Rectal smooth muscle tissue (tissue), 1 donor: ENCODE measurements at regions not wholly inside any gene's neighbourhood (a gene's known extent, or its start where the extent isn't known, plus 50 kb on each side); places are given as distances from the start of the nearest gene placed in this dataset.
A peak's percentile ranks its signal among the peaks of the same experiment; 100 is the strongest.
"Not testable (repeated sequence)": the region's sequence is repeated elsewhere in the genome, so short reads cannot be mapped to it uniquely, and the experiment has no call there.

Source experiments
- H3K27ac ChIP-seq: one replicate; pipeline ENCODE4 v1.7.0; 2013; ENCODE audit warnings: low read depth, low read length, inconsistent platforms
- H3K27me3 ChIP-seq: one replicate; pipeline ENCODE4 v1.7.0; 2013; ENCODE audit warnings: low read length; ENCODE audit not compliant: control insufficient read depth, insufficient read depth
- H3K36me3 ChIP-seq: one replicate; pipeline ENCODE4 v1.7.0; 2013; ENCODE audit warnings: low read length; ENCODE audit not compliant: control insufficient read depth, insufficient read depth
- H3K4me1 ChIP-seq: one replicate; pipeline ENCODE4 v1.7.0; 2013; ENCODE audit warnings: low read length; ENCODE audit not compliant: control insufficient read depth, insufficient read depth
- H3K4me3 ChIP-seq: one replicate; pipeline ENCODE4 v1.7.0; 2013; ENCODE audit warnings: low read length
- H3K9ac ChIP-seq: one replicate; pipeline ENCODE4 v1.7.0; 2013; ENCODE audit warnings: low read length

- H3K4me1 ChIP-seq, H3K27me3 ChIP-seq, H3K4me3 ChIP-seq, H3K27ac ChIP-seq, H3K9ac ChIP-seq, H3K36me3 ChIP-seq: not testable (repeated sequence)
These were observed 165.6 kb upstream of the TMEM45B start for GRCh38 chr11:129650044-129650443.

- H3K36me3 ChIP-seq: no peaks in the 10 kb centered on the region
- H3K27ac ChIP-seq: no peak overlapping the region
- H3K4me1 ChIP-seq: no peaks in the 10 kb centered on the region
- H3K27me3 ChIP-seq: no peaks in the 10 kb centered on the region
- no peak overlapping the region for H3K4me3 ChIP-seq
- H3K9ac ChIP-seq: no peak overlapping the region
These were observed 162.8 kb upstream of the TMEM45B start for GRCh38 chr11:129652835-129653234.

- Histone ChIP-seq H3K4me1 (no peaks in the 10 kb centered on the region), H3K36me3 (no peaks in the 10 kb centered on the region), H3K27ac (no peak overlapping the region), H3K9ac (no peak overlapping the region), H3K4me3 (no peak overlapping the region), H3K27me3 (no peaks in the 10 kb centered on the region)
These were observed 160.3 kb upstream of the TMEM45B start for GRCh38 chr11:129655247-129655832.

- Histone ChIP-seq H3K36me3 (no peaks in the 10 kb centered on the region), H3K4me1 (no peaks in the 10 kb centered on the region), H3K27ac (no peak overlapping the region), H3K4me3 (no peak overlapping the region), H3K27me3 (no peaks in the 10 kb centered on the region), H3K9ac (no peak overlapping the region)
These were observed 157.7 kb upstream of the TMEM45B start for GRCh38 chr11:129657866-129658525.

GRCh38 chr11:129658526-129658867 is 157.2 kb upstream of the TMEM45B start:
- Histone ChIP-seq H3K4me1 (no peaks in the 10 kb centered on the region), H3K4me3 (no peak overlapping the region)

GRCh38 chr11:129680907-129681306 is 134.7 kb upstream of the TMEM45B start:
- no peak overlapping the region for H3K9ac ChIP-seq
- no peaks in the 10 kb centered on the region for H3K4me1 ChIP-seq
- no peak overlapping the region for H3K27ac ChIP-seq
- peaks cover 2% of the 10 kb centered on the region for H3K27me3 ChIP-seq
- H3K4me3 ChIP-seq: no peak overlapping the region
- H3K36me3 ChIP-seq: no peaks in the 10 kb centered on the region

More at GRCh38 chr11:129658526-129658867, 157.2 kb upstream of the TMEM45B start:
- no peak overlapping the region for H3K27ac ChIP-seq
- H3K36me3 ChIP-seq: no peaks in the 10 kb centered on the region
- H3K27me3 ChIP-seq: no peaks in the 10 kb centered on the region
- no peak overlapping the region for H3K9ac ChIP-seq

- H3K9ac ChIP-seq: no peak overlapping the region
- H3K27me3 ChIP-seq: peaks cover 2% of the 10 kb centered on the region
- no peak overlapping the region for H3K27ac ChIP-seq
- H3K36me3 ChIP-seq: no peaks in the 10 kb centered on the region
- H3K4me1 ChIP-seq: no peaks in the 10 kb centered on the region
- H3K4me3 ChIP-seq: no peak overlapping the region
These were observed 134.1 kb upstream of the TMEM45B start for GRCh38 chr11:129681344-129682114.

GRCh38 chr11:129686269-129686668 is 129.4 kb upstream of the TMEM45B start:
- Histone ChIP-seq H3K27me3 (peaks cover 2% of the 10 kb centered on the region), H3K27ac (no peak overlapping the region), H3K9ac (no peak overlapping the region), H3K4me1 (no peaks in the 10 kb centered on the region), H3K4me3 (no peak overlapping the region), H3K36me3 (no peaks in the 10 kb centered on the region)

GRCh38 chr11:129691142-129691541 is 124.5 kb upstream of the TMEM45B start:
- H3K4me1 ChIP-seq: no peaks in the 10 kb centered on the region
- no peak overlapping the region for H3K27ac ChIP-seq
- no peaks in the 10 kb centered on the region for H3K27me3 ChIP-seq
- no peaks in the 10 kb centered on the region for H3K36me3 ChIP-seq
- no peak overlapping the region for H3K9ac ChIP-seq
- no peak overlapping the region for H3K4me3 ChIP-seq

- Histone ChIP-seq H3K27ac (no peak overlapping the region), H3K27me3 (no peaks in the 10 kb centered on the region), H3K36me3 (no peaks in the 10 kb centered on the region), H3K4me3 (no peak overlapping the region), H3K4me1 (no peaks in the 10 kb centered on the region), H3K9ac (no peak overlapping the region)
These were observed 121.1 kb upstream of the TMEM45B start for GRCh38 chr11:129694538-129694937.

- H3K9ac ChIP-seq: no peak overlapping the region
- H3K36me3 ChIP-seq: no peaks in the 10 kb centered on the region
- H3K4me1 ChIP-seq: no peaks in the 10 kb centered on the region
- H3K27ac ChIP-seq: no peak overlapping the region
- no peak overlapping the region for H3K4me3 ChIP-seq
- H3K27me3 ChIP-seq: no peaks in the 10 kb centered on the region
These were observed 120.7 kb upstream of the TMEM45B start for GRCh38 chr11:129694966-129695365.

- Histone ChIP-seq H3K36me3 (no peaks in the 10 kb centered on the region), H3K27me3 (no peaks in the 10 kb centered on the region), H3K9ac (no peak overlapping the region), H3K27ac (no peak overlapping the region), H3K4me1 (no peaks in the 10 kb centered on the region), H3K4me3 (peak overlapping the region; percentile 14)
These were observed 119.9 kb upstream of the TMEM45B start for GRCh38 chr11:129695571-129696308.
